ENCODE measurements at regions not wholly inside any gene's neighbourhood (a gene's known extent, or its start where the extent isn't known, plus 50 kb on each side); places are given as distances from the start of the nearest gene placed in this dataset.

GRCh38 chr1:4001461-4001860, 101.4 kb upstream of the C1orf174 start:
- no peak for TF ChIP-seq POLR2A (IDR thresholded peaks at IDR 0.05; ENCODE audit: low read depth, low read length)
- no peak for TF ChIP-seq TAF1 (IDR thresholded peaks at IDR 0.05; ENCODE audit: low read depth, low read length)
